ENCODE measurements at regions not wholly inside any gene's neighbourhood (a gene's known extent, or its start where the extent isn't known, plus 50 kb on each side); places are given as distances from the start of the nearest gene placed in this dataset.
"Not testable (repeated sequence)": the region's sequence is repeated elsewhere in the genome, so short reads cannot be mapped to it uniquely, and the experiment has no call there.

DNA sequence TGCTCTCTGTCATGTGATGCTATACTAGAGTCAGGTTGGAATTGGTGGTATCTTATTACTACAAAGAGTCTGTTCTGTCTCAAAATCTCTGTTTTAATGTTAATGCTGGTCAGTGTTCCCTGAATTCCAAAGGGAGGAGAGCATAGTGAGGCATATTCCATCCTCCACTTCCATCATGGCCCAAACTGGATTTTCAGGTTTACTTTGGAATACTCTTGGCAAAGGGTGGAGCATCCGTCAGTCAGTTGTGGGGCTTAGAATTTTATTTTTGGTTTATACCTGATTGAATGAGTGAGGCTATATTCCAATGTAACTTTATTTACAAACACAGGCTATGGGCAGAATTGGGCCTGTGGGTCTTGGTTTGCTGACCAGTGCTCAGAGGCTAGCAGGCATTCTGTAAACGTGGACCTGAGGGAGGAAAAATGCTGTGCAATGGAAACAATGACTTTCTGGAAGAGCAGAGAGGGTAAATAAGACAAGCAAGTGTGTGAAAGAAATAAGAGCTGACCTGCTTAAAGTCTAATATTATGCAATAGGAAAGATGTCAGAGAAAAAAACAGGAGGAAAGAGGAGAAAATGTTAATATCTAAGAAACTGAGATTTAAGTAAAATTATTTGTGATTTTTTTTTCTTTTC lies 106.2 kb upstream of the CLINT1 start:
- H3K4me3 ChIP-seq, result no peak overlapping the region
- TF ChIP-seq, protein P1, sequence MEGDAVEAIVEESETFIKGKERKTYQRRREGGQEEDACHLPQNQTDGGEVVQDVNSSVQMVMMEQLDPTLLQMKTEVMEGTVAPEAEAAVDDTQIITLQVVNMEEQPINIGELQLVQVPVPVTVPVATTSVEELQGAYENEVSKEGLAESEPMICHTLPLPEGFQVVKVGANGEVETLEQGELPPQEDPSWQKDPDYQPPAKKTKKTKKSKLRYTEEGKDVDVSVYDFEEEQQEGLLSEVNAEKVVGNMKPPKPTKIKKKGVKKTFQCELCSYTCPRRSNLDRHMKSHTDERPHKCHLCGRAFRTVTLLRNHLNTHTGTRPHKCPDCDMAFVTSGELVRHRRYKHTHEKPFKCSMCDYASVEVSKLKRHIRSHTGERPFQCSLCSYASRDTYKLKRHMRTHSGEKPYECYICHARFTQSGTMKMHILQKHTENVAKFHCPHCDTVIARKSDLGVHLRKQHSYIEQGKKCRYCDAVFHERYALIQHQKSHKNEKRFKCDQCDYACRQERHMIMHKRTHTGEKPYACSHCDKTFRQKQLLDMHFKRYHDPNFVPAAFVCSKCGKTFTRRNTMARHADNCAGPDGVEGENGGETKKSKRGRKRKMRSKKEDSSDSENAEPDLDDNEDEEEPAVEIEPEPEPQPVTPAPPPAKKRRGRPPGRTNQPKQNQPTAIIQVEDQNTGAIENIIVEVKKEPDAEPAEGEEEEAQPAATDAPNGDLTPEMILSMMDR (IDR thresholded peaks at IDR 0.05), result no peak
- TF ChIP-seq POLR2A (IDR thresholded peaks at IDR 0.05), result no peak
- no peak for DNase-seq
- H3K4me1 ChIP-seq, result no peaks in the 10 kb centered on the region
- H3K27ac ChIP-seq, result no peak overlapping the region
- H3K36me3 ChIP-seq, result no peaks in the 10 kb centered on the region
- no peaks in the 10 kb centered on the region for H3K27me3 ChIP-seq
- H3K9me3 ChIP-seq, result no peaks in the 10 kb centered on the region

DNA sequence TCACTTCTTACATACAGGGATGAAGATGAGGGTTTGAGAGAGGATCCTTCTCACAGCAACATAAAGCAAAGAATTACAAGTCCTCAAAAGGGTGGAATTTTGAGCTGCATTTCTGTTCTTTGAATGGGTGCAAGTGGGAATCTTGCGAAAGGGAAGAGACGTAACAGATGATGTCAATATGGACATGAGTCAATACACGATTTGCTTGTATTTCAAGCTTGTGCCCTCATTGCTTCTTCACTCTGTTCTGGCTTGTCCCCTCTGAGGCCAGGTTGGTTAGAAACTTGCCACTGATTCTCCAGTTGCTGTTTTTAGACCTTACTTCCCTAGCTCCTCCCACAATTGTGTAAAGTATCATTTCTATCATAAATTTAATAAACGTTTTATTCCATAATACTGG lies 104.8 kb upstream of the CLINT1 start:
- Histone ChIP-seq H3K4me1 (no peaks in the 10 kb centered on the region), H3K27ac (no peak overlapping the region)
- no peak for TF ChIP-seq POLR2A (IDR thresholded peaks at IDR 0.05)
- TF ChIP-seq, protein P1 (IDR thresholded peaks at IDR 0.05), result no peak

DNA sequence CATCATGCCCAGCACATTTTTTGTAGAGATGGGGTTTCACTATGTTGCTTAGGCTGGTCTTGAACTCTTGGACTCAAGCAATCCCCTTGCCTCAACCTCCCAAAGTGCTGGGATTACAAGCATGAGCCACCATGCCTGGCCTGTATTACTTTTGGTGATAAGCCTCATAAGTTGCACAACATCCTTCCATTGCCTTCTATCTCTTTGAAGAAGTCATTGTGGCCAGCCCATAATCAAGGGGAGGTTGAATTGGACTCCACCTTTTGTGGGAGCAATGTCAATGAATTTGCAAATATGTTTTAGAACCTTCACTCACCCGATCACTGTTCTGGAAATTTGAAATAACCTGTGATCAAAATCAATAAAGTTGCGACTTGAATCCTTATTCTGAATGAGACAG lies 104.3 kb upstream of the CLINT1 start:
- Histone ChIP-seq H3K27ac (no peak overlapping the region), H3K27me3 (no peaks in the 10 kb centered on the region), H3K4me1 (no peaks in the 10 kb centered on the region), H3K9me3 (no peaks in the 10 kb centered on the region), H3K36me3 (no peaks in the 10 kb centered on the region), H3K4me3 (no peak overlapping the region)
- TF ChIP-seq, protein P1 (IDR thresholded peaks at IDR 0.05), result no peak
- TF ChIP-seq POLR2A (IDR thresholded peaks at IDR 0.05), result no peak
- no peak for DNase-seq

More for the DNA sequence above, 104.8 kb upstream of the CLINT1 start:
- H3K27me3 ChIP-seq, result no peaks in the 10 kb centered on the region
- H3K4me3 ChIP-seq, result no peak overlapping the region
- no peaks in the 10 kb centered on the region for H3K36me3 ChIP-seq
- DNase-seq, result no peak
- H3K9me3 ChIP-seq, result no peaks in the 10 kb centered on the region

DNA sequence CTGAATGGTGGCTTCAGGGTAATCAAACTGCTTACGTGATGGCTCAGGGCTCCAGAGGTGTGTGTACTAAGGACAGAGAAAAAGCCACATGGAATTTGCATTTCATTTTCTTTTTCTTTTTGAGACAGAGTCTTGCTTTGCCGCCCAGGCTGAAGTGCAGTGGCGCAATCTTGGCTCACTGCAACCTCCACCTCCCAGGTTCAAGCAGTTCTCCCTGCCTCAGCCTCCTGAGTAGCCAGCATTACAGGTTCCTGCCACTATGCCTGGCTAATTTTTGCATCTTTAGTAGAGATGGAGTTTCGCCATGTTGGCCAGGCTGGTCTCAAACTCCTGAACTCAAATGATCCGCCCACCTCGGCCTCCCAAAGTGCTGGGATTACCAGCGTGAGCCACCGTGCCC lies 103.7 kb upstream of the CLINT1 start:
- H3K27ac ChIP-seq, H3K27me3 ChIP-seq, H3K9me3 ChIP-seq, DNase-seq, H3K36me3 ChIP-seq, H3K4me1 ChIP-seq, H3K4me3 ChIP-seq: not testable (repeated sequence)

DNA sequence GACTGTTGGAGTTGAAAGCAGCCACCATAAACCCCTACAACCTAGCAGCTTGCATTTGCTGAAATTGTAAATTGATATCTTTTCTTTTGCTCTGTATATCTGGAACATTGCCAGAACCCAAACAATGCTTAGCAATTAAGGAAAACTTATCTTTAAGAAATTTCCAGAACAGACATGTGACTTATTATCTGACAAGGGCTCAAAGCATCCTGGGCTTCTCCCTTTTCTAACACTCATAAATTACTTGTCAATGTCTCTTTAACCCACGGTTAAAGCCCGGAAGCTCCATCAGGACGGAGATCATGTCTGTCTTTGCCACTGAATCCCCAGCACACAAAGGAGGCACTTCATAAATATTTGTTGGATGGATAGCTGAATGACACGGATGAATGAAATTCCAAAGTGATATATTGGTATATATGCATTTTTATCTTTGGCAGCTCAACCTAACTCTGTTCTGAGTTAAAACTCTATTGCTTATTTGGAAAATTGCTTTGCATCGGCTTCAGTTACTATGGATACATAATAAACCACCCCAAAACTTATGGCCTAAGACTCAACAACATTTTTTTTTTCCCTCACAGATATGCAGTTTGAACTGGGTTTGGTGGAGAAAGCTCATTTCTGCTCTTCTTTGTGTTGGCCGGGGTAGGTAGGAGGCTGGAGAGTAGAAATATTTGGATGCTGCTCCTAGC lies 103.1 kb upstream of the CLINT1 start:
- Histone ChIP-seq H3K4me1 (no peaks in the 10 kb centered on the region), H3K4me3 (no peak overlapping the region), H3K36me3 (no peaks in the 10 kb centered on the region), H3K27me3 (no peaks in the 10 kb centered on the region), H3K9me3 (no peaks in the 10 kb centered on the region), H3K27ac (no peak overlapping the region)
- no peak for TF ChIP-seq POLR2A (IDR thresholded peaks at IDR 0.05)
- TF ChIP-seq, protein P1 (IDR thresholded peaks at IDR 0.05), result no peak
- no peak for DNase-seq

DNA sequence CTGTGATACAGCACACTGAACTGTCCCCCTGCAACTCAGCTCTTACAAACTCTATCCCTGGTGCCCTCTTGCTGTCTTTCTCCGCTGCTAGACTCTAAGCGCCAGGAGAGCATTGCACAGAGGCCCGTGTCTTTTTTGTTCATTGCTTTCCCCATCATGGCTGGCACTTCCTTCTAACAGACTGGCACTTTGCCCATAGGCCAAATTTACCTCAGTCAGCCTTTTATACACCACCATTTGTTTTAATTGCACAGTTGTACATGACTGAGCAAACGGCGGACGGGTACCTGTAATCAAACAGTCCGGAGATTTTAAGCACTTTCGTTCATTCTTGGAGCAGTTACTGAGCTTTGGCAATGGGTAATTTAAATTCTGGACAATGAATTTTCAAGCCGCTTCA lies 102.2 kb upstream of the CLINT1 start:
- no peak for DNase-seq

More for the DNA sequence above, 102.2 kb upstream of the CLINT1 start:
- Histone ChIP-seq H3K9me3 (no peaks in the 10 kb centered on the region), H3K4me1 (no peaks in the 10 kb centered on the region), H3K27ac (no peak overlapping the region), H3K4me3 (no peak overlapping the region), H3K36me3 (no peaks in the 10 kb centered on the region), H3K27me3 (no peaks in the 10 kb centered on the region)
- TF ChIP-seq, protein P1 (IDR thresholded peaks at IDR 0.05), result no peak
- no peak for TF ChIP-seq POLR2A (IDR thresholded peaks at IDR 0.05)

All from Peyer's patch (tissue), 4 donors.